Muscle of leg (tissue), 3 donors: ENCODE measurements at regions not wholly inside any gene's neighbourhood (a gene's known extent, or its start where the extent isn't known, plus 50 kb on each side); places are given as distances from the start of the nearest gene placed in this dataset.

Source experiments
- DNase-seq: peaks from one replicate; pipeline ENCODE4 v3.0.0; 2013
- H3K27ac ChIP-seq: one replicate; pipeline ENCODE4 v1.5.1; 2013; ENCODE audit warnings: mild to moderate bottlenecking, low read length, control low read depth
- H3K27me3 ChIP-seq: one replicate; pipeline ENCODE4 v1.6.1; 2013; ENCODE audit warnings: low read length; ENCODE audit not compliant: control insufficient read depth, insufficient read depth
- H3K36me3 ChIP-seq: one replicate; pipeline ENCODE4 v1.6.1; 2013; ENCODE audit warnings: low read length; ENCODE audit not compliant: control insufficient read depth, insufficient read depth
- H3K4me1 ChIP-seq: one replicate; pipeline ENCODE4 v1.6.1; 2013; ENCODE audit warnings: low read length; ENCODE audit not compliant: control insufficient read depth, insufficient read depth
- H3K4me3 ChIP-seq: one replicate; pipeline ENCODE4 v1.5.1; 2013; ENCODE audit warnings: low read length, control low read depth
- H3K9me3 ChIP-seq: replicated peaks from 2 replicates; pipeline ENCODE4 v1.6.1; 2013; ENCODE audit warnings: low read depth, low read length; ENCODE audit not compliant: control insufficient read depth
- whole genome bisulfite sequencing: methylation state at CpG from one replicate; pipeline ENCODE4 v1.1.5; 2013; ENCODE audit warnings: missing lambda C conversion rate; ENCODE audit not compliant: insufficient coverage; 5-methylcytosine and 5-hydroxymethylcytosine counted together

DNA sequence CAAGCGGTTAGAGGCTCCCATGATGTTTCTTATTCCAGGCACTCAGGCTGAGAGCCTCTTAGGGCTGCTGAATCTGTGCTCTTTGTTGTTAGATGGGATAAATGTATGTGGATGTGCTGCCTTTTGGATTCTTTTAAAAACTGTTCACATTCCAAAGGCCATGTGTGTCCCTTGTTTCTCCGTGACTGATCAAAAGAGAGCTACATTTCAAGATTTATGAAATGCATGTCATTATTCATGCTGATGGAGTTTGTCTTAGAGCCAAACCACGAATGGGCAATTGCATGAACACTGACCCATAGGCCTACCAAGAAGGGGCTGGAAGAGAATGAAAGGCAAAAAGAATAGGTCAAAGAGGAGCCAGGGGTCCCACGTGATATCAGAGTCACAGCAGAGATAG is 104.9 kb upstream of the TSHZ2 start:
- no peak overlapping the region for H3K27ac ChIP-seq
- no peaks in the 10 kb centered on the region for H3K27me3 ChIP-seq
- no peaks in the 10 kb centered on the region for H3K36me3 ChIP-seq
- no peak for DNase-seq
- 38% methylated on average over 1 of the region's 4 CpGs for WGBS
- H3K4me1 ChIP-seq, result no peaks in the 10 kb centered on the region
- no peaks in the 10 kb centered on the region for H3K9me3 ChIP-seq
- H3K4me3 ChIP-seq, result no peak overlapping the region

DNA sequence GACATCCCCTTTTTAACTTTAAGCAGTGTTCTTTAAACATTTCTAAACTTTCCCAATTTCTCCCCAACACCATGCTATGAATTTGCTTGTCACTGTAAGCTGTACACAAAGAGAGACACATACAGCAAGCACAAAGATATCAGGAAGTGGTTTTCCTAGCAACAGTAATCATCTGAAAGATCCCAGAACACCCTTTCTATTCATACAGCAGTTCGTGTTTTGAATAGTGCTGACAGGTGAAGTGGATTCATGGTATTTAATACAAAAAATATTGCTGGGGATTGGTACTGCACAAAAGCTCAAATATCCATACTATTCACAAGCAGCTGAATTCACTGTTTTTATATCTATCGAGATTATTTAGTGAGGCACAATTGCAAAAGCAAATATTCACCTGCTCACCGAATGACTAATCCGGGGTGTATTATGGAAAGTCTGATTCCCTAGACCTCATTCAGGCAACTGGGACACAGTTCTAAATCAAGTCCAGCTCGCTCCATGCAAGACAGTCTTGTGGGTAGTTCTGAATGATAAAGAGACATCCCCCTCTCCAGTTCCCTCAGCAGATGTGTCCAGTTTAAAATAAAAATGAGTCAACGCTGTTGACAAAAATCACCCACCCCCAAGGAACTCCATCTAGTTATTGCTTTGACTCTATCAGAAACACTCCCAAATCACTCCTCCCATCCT is 107.1 kb upstream of the TSHZ2 start:
- no CpG with 5 or more reads among the region's 6 CpGs for WGBS
- H3K27me3 ChIP-seq, result no peaks in the 10 kb centered on the region
- no peaks in the 10 kb centered on the region for H3K4me1 ChIP-seq
- no peak overlapping the region for H3K4me3 ChIP-seq
- no peaks in the 10 kb centered on the region for H3K36me3 ChIP-seq
- H3K9me3 ChIP-seq, result no peaks in the 10 kb centered on the region
- no peak overlapping the region for H3K27ac ChIP-seq
- no peak for DNase-seq

DNA sequence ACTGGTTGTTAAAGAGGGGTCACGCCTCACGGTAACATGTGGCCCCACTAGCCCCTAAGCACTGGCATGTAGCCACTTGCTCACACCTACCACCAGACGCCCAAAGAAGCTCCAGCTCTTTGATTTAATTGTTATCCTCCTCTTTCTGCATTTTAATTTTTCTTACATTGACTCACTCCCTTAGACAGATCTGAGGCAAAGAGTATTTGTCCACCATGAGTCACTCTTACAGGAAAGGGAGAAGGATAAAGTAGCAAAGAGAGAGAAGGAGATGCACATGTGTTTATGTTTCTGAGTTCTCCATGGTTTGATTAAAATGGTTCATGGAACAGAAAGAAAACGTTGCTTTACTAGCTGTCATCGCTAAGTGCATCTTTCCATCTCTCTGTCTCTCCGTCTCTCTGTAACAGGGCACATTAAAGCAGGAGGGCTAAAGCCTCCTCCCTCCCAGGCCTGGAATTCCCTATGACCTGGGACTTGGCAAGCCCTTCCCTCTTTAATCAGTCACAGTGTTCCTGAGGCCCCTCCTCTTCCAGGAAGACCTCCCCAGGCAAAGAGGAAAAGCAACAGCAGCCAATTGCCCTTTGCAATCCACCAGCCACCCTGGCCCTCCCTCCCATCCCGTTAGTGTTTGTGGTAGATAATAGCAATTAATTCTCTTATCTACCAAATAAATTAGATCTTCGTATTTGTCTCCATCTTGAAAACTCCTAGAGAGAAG is 112.8 kb upstream of the TSHZ2 start:
- 54% methylated on average over 3 of the region's 8 CpGs for WGBS
- Histone ChIP-seq H3K27ac (no peak overlapping the region), H3K36me3 (no peaks in the 10 kb centered on the region)

DNA sequence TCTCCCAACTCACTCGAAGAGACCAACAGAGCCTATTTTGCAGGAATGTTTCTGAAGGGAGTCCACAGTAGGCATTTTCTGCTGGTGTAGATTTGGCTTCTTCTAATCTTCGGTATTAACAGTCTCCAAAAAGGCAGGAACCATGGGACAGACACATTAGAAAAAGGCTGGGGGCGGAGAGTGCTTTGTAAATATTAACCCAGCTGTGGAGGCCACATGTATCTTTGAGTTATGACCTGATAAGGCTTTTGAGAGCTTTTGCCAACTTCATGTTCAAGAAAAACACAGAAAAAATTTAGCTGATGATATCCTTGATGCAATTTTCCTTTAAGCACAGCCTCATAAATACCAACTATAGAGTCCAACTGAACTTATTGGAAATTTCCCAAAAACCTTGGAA is 119.4 kb upstream of the TSHZ2 start:
- H3K27ac ChIP-seq, result no peak overlapping the region
- H3K4me3 ChIP-seq, result no peak overlapping the region
- H3K36me3 ChIP-seq, result no peaks in the 10 kb centered on the region
- no peaks in the 10 kb centered on the region for H3K4me1 ChIP-seq
- H3K9me3 ChIP-seq, result no peaks in the 10 kb centered on the region
- 50% methylated on average over 2 of the region's 3 CpGs for WGBS
- peak; percentile 42 for DNase-seq
- no peaks in the 10 kb centered on the region for H3K27me3 ChIP-seq

More for the DNA sequence above, 112.8 kb upstream of the TSHZ2 start:
- H3K9me3 ChIP-seq, result no peaks in the 10 kb centered on the region
- H3K4me1 ChIP-seq, result no peaks in the 10 kb centered on the region
- H3K4me3 ChIP-seq, result no peak overlapping the region
- H3K27me3 ChIP-seq, result no peaks in the 10 kb centered on the region
- DNase-seq, result no peak

DNA sequence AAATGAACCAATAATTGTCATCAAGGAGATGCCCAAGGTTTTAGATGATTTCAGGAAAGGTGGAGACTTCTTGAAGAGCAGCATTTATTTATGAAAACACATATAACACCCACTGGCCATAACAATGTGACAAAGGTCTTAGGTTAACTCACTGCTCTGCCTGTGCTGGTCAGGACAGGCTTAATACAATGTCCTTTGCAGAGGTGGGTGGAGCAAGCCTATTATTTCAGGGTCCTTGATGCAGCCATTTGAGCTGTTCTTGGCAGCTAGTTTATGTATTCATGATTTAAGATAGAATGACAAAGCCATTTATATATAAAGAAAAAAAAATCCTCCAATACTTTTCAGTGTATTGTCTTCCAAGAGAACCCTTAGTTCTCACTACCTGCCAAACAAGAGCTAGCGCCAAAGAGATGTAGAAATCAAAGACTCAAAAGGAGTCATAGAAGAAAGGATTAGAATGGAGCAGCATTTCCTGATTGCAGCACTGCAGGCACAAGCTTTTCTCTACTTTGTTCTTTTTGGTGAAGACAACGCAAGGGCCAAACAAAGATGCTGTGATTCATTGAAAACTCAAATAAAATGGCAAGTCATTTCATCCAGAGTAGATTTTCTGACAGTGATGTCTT is 124.3 kb upstream of the TSHZ2 start:
- Histone ChIP-seq H3K27ac (no peak overlapping the region), H3K36me3 (no peaks in the 10 kb centered on the region), H3K4me1 (no peaks in the 10 kb centered on the region), H3K27me3 (no peaks in the 10 kb centered on the region), H3K4me3 (no peak overlapping the region), H3K9me3 (no peaks in the 10 kb centered on the region)
- no peak for DNase-seq
- WGBS, result 91% methylated on average over 1 of the region's 2 CpGs

DNA sequence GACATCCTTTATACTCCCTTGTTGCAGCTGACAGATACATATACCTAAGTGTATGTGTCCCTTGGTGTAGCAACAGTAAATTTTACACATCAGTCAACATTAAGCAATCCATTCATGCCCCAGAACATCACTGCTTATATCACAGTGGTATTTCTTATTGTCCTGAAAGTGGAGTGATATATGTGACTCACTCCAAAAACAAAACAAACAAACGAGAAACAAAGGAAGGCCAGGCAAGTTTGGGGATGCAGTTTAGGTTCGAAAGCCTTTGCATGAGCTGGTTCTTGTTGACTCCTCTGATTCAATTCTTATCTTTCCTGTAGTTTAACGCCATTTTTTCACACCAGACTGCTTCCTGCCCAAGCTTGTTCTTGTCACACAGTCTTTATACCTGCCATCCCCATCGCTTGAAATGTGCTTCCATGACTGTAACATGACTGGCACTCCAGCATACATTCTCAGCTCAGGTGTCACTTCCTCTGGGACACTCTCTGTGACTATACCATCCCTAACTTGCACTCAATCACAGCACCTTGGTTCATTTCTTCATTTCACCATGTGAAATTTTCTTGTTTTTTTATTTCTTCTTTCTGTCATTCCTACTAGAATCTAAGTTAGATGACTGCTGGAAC is 125.0 kb upstream of the TSHZ2 start:
- no peak for DNase-seq
- H3K27ac ChIP-seq, result no peak overlapping the region
- 92% methylated on average over 3 of the region's 4 CpGs for WGBS
- no peak overlapping the region for H3K4me3 ChIP-seq
- H3K27me3 ChIP-seq, result no peaks in the 10 kb centered on the region
- H3K9me3 ChIP-seq, result no peaks in the 10 kb centered on the region
- no peaks in the 10 kb centered on the region for H3K4me1 ChIP-seq
- H3K36me3 ChIP-seq, result no peaks in the 10 kb centered on the region

DNA sequence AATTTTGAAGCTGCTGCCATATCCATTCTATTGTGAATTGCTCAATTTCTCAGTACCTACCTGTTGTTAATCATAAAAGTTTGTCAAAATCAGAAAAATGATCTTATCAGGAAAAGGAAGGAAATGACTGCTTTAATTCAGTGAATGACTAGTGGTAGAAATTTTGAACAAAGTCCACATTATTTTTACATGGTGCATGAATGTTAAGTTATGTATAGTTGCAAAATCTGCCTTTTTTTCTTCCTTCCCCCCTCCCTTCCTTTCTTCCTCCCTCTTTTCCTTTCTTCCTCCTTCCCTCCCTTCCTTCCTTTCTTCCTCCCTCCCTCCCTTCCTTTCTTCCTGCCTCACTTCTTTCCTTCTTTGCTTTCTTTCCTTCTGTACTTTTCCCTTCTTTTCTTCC is 127.1 kb upstream of the TSHZ2 start:
- no peaks in the 10 kb centered on the region for H3K9me3 ChIP-seq
- no peak overlapping the region for H3K4me3 ChIP-seq
- H3K36me3 ChIP-seq, result no peaks in the 10 kb centered on the region
- no peak for DNase-seq
- no peak overlapping the region for H3K27ac ChIP-seq
- H3K27me3 ChIP-seq, result no peaks in the 10 kb centered on the region
- H3K4me1 ChIP-seq, result no peaks in the 10 kb centered on the region

DNA sequence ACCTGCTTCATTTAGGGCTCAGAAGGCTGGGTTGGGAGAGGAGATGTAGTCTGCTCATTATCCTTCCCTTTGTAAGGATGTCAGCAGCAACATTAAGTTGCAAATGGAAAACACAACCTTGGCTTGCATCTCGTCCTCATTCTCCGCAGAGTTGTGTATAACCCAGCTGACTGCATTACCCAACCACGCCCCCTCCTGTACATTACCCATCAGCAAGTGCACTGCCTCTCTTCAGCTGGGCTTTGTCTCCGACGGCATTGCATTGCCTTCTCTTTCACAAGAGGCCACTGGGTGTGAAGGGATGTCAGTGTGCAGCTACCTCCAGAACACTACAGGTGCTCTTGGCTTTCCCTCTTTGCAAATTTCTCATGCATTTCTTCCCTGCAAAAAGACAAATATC is 128.7 kb upstream of the TSHZ2 start:
- H3K9me3 ChIP-seq, result no peaks in the 10 kb centered on the region
- no peak for DNase-seq
- H3K4me1 ChIP-seq, result no peaks in the 10 kb centered on the region
- H3K27ac ChIP-seq, result no peak overlapping the region
- H3K36me3 ChIP-seq, result no peaks in the 10 kb centered on the region
- H3K4me3 ChIP-seq, result no peak overlapping the region
- WGBS, result 86% methylated on average over 3 of the region's 5 CpGs
- H3K27me3 ChIP-seq, result no peaks in the 10 kb centered on the region

DNA sequence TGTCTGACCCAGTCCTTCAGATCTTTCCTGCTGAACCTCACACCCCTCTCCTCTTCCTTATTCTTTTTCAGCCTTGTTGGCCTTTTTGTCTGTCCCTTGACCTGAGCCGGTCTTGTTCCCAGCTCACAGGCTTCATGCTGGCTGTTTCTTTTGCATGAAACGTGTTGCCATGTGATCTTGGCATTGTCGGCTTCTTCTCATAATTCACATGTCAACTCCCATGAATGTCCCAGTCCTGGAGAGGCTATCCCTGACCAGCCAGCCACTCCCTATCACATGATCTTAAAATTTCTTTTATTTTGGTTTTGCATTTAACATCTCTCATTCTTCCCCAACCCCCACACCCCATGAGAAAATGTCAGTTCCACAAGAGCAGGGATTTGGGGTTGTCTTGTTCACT is 131.2 kb upstream of the TSHZ2 start:
- no peaks in the 10 kb centered on the region for H3K9me3 ChIP-seq
- no peak for DNase-seq
- H3K27me3 ChIP-seq, result no peaks in the 10 kb centered on the region
- no peak overlapping the region for H3K4me3 ChIP-seq
- H3K27ac ChIP-seq, result no peak overlapping the region
- H3K36me3 ChIP-seq, result no peaks in the 10 kb centered on the region
- 80% methylated on average over 3 of the region's 3 CpGs for WGBS
- H3K4me1 ChIP-seq, result no peaks in the 10 kb centered on the region

DNA sequence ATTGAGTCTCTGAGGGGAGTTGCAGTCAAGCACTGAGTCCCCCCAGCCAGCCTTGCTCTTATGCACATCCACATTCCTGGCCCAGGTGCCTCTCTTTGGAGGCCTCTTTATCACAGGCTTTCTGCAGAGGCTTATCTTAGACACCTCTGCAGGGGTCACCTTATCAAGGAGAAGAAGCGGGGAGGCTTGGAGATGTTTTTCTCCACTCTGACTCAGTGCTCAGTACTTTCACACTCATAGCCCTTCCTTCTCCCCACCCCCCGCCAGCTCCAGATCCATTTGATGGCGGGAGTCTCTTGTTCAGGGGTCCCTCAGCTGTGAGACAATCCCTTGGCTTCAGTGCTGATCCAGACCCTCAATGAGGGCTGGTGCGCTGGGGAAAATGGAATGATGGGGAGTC is 132.1 kb upstream of the TSHZ2 start:
- no peaks in the 10 kb centered on the region for H3K4me1 ChIP-seq
- H3K4me3 ChIP-seq, result no peak overlapping the region
- DNase-seq, result no peak
- H3K9me3 ChIP-seq, result no peaks in the 10 kb centered on the region
- WGBS, result no CpG with 5 or more reads among the region's 4 CpGs
- no peaks in the 10 kb centered on the region for H3K36me3 ChIP-seq
- H3K27me3 ChIP-seq, result no peaks in the 10 kb centered on the region
- no peak overlapping the region for H3K27ac ChIP-seq
